K562 (cell line): ENCODE measurements at regions not wholly inside any gene's neighbourhood (a gene's known extent, or its start where the extent isn't known, plus 50 kb on each side); places are given as distances from the start of the nearest gene placed in this dataset.

Experiments used
- ATAC-seq: fragments of 200-7000 bp; cut with Tn5 transposase; 3 replicates; pipeline ENCODE4 v1.9.1; 2020; ENCODE audit warnings: moderate library complexity
- BruUV-seq: library from RNA; stranded (reverse); fragments of 400-500 nt; replicated peaks from 2 replicates; lab custom pipeline; 2021; lab: Mats Ljungman, UMichigan
- CTCF ChIA-PET: fragments of 300-600 bp; formaldehyde crosslinking; extraction: SDS; loops from one replicate; lab custom pipeline; 2021; ENCODE audit warnings: low intra/inter-chr PET ratio; lab: Yijun Ruan, JAX
- POLR2A ChIA-PET: fragments of 300-600, 350-650 bp; sonication (Branson Sonifier 250); formaldehyde crosslinking; extraction: SDS; loops from one replicate; lab custom pipeline; 2021; ENCODE audit warnings: antibody characterized with exemption, inconsistent platforms; lab: Yijun Ruan, JAX
- DNase-seq, 4 experiments: peaks; one replicate each; pipeline versions ENCODE4 v3.0.0 to v3.0.0-alpha.2; 2011 to 2018; ENCODE audit warnings: low spot score in 3 of 4, mixed read lengths in 3 of 4; ENCODE audit errors: extremely low read depth in 1 of 4
- FAIRE-seq: peaks from 2 replicates; lab custom pipeline; 2011; peaks lifted over from hg19 to GRCh38; lab: Jason Lieb, UNC
- H2AFZ ChIP-seq: 2 replicates; pipeline ENCODE4 v1.6.0; 2011; ENCODE audit warnings: low read depth, low read length, control low read depth, inconsistent platforms
- H3K27ac ChIP-seq: fragments of 200-600 bp; 3 replicates; pipeline ENCODE4 v1.8.0; 2011; ENCODE audit warnings: low read depth, mild to moderate bottlenecking, control low read depth, inconsistent platforms, low read length, moderate library complexity, mixed read lengths; ENCODE audit errors: extremely low read depth
- H3K27me3 ChIP-seq, 2 experiments: fragments of 300-600 bp in 1 of 2; 2 replicates in 1 of 2; 3 replicates in 1 of 2; pipeline versions ENCODE4 v1.6.0 to v1.8.0; 2011; ENCODE audit warnings: inconsistent platforms in 2 of 2, low read length in 2 of 2, mild to moderate bottlenecking in 1 of 2, mixed read lengths in 1 of 2, moderate library complexity in 1 of 2; ENCODE audit not compliant: control insufficient read depth in 2 of 2, insufficient read depth in 2 of 2
- H3K36me3 ChIP-seq: fragments of 300-600 bp; 3 replicates; pipeline ENCODE4 v1.8.0; 2011; ENCODE audit warnings: mild to moderate bottlenecking, low read length, inconsistent platforms; ENCODE audit not compliant: control insufficient read depth, insufficient read depth
- H3K4me1 ChIP-seq, 2 experiments: fragments of 200-600 bp in 1 of 2; replicated peaks in 1 of 2; 2 replicates in 1 of 2; 3 replicates in 1 of 2; pipeline versions ENCODE4 v1.5.1 to v1.8.0; 2011; ENCODE audit warnings: inconsistent platforms in 2 of 2, low read length in 2 of 2, mild to moderate bottlenecking in 1 of 2, mixed read lengths in 1 of 2, moderate library complexity in 1 of 2; ENCODE audit not compliant: control insufficient read depth in 2 of 2, insufficient read depth in 2 of 2
- H3K4me2 ChIP-seq: 2 replicates; pipeline ENCODE4 v1.6.1; 2011; ENCODE audit warnings: low read length, control low read depth, inconsistent platforms, mixed read lengths; ENCODE audit not compliant: insufficient read depth
- H3K4me3 ChIP-seq: fragments of 200-600 bp; sonication (generic), shearing (Covaris generic); 2 replicates; pipeline ENCODE4 v1.5.1; 2016; ENCODE audit warnings: control low read depth, inconsistent platforms
- H3K79me2 ChIP-seq: fragments of 200-600 bp; 3 replicates; pipeline ENCODE4 v1.8.0; 2011; ENCODE audit warnings: low read length, inconsistent platforms; ENCODE audit not compliant: control insufficient read depth, insufficient read depth
- H3K9ac ChIP-seq, 2 experiments: 2 replicates each; pipeline versions ENCODE4 v1.6.0 to v1.6.1; 2011; ENCODE audit warnings: low read depth in 2 of 2, low read length in 2 of 2, control low read depth in 1 of 2, inconsistent platforms in 1 of 2, mild to moderate bottlenecking in 1 of 2, mixed read lengths in 1 of 2; ENCODE audit not compliant: insufficient read depth in 1 of 2
- H3K9me1 ChIP-seq: one replicate; pipeline ENCODE4 v1.6.0; 2011; ENCODE audit warnings: inconsistent platforms, mild to moderate bottlenecking, low read length, moderate library complexity; ENCODE audit not compliant: control insufficient read depth, insufficient read depth
- H3K9me3 ChIP-seq: replicated peaks from 2 replicates; pipeline ENCODE4 v1.5.1; 2011; ENCODE audit warnings: low read depth, low read length, inconsistent platforms; ENCODE audit not compliant: control insufficient read depth, insufficient read depth
- H4K20me1 ChIP-seq: replicated peaks from 2 replicates; pipeline ENCODE4 v1.6.1; 2011; ENCODE audit warnings: low read length, inconsistent platforms, mixed read lengths; ENCODE audit not compliant: control insufficient read depth, insufficient read depth
- BACH1 ChIP-seq: fragments of 200-800 bp; sonication (Bioruptor generic); IDR thresholded peaks from 2 replicates; pipeline ENCODE4 v1.6.1; 2016; ENCODE audit warnings: missing genetic modification characterization, missing compliant biosample characterization
- DMBX1 ChIP-seq: fragments of 250-450 bp; sonication (Bioruptor Pico); IDR thresholded peaks from 2 replicates; pipeline ENCODE4 v1.8.0; 2022; ENCODE audit warnings: inconsistent platforms, mild to moderate bottlenecking, moderate library complexity, borderline replicate concordance
- FOXM1 ChIP-seq, 2 experiments: fragments of 450-650 bp in 1 of 2; sonication (generic) in 1 of 2; formaldehyde crosslinking in 1 of 2; IDR thresholded peaks; 2 replicates each; pipeline versions ENCODE4 v1.6.1 to v1.9.0; 2017 to 2022; ENCODE audit warnings: low read depth in 2 of 2, mild to moderate bottlenecking in 2 of 2, missing genetic modification reagents in 1 of 2, moderate library complexity in 1 of 2
- HNRNPH1 ChIP-seq: fragments of 200-400 bp; formaldehyde crosslinking; optimal IDR thresholded peaks from 2 replicates; pipeline ENCODE3; 2017; ENCODE audit warnings: low read depth, mild to moderate bottlenecking, low read length, moderate library complexity
- HOMEZ ChIP-seq: fragments of 250-450 bp; sonication (Bioruptor Pico); IDR thresholded peaks from 2 replicates; pipeline ENCODE4 v1.4.0; 2020; ENCODE audit warnings: mild to moderate bottlenecking, moderate library complexity
- MLLT1 ChIP-seq, 2 experiments: fragments of 450-650 bp; IDR thresholded peaks; 2 replicates each; pipeline ENCODE4 v1.6.1; 2016
- PATZ1 ChIP-seq: fragments of 250-450 bp; sonication (Bioruptor Pico); IDR thresholded peaks from 2 replicates; pipeline ENCODE4 v1.5.0; 2020; ENCODE audit warnings: mild to moderate bottlenecking, borderline replicate concordance
- PKNOX1 ChIP-seq: fragments of 450-650 bp; IDR thresholded peaks from 2 replicates; pipeline ENCODE4 v1.6.1; 2016
- PRMT5 ChIP-seq: sonication (generic); formaldehyde crosslinking; IDR thresholded peaks from 2 replicates; pipeline ENCODE4 v1.5.0; 2020; ENCODE audit warnings: missing genetic modification reagents
- SIX5 ChIP-seq, 2 experiments: IDR thresholded peaks; 2 replicates each; pipeline ENCODE4 v1.6.1; 2011; ENCODE audit warnings: low read length in 2 of 2, borderline replicate concordance in 1 of 2, low read depth in 1 of 2, mild to moderate bottlenecking in 1 of 2, moderate library complexity in 1 of 2; ENCODE audit not compliant: insufficient read depth in 1 of 2
- SMAD2 ChIP-seq: fragments of 150-350 bp; IDR thresholded peaks from 2 replicates; pipeline ENCODE4 v1.6.1; 2014; ENCODE audit warnings: low read depth, mild to moderate bottlenecking, low read length
- THAP7 ChIP-seq: fragments of 250-450 bp; sonication (Bioruptor Pico); IDR thresholded peaks from 2 replicates; pipeline ENCODE4 v1.5.0; 2021
- ZBTB8A ChIP-seq: fragments of 450-650 bp; IDR thresholded peaks from 2 replicates; pipeline ENCODE4 v1.6.1; 2018; ENCODE audit warnings: mild to moderate bottlenecking, moderate library complexity; ENCODE audit not compliant: partially characterized antibody
- ZFP91 ChIP-seq: sonication (generic); formaldehyde crosslinking; IDR thresholded peaks from 2 replicates; pipeline ENCODE4 v1.8.0; 2022; ENCODE audit warnings: mild to moderate bottlenecking, missing genetic modification reagents
- WGBS: fragments of 100-300 bp; shearing (Covaris generic); methylation state at CpG from one replicate; pipeline ENCODE4 v1.1.6; 2016; ENCODE audit warnings: low coverage, mixed read lengths; ENCODE audit not compliant: insufficient coverage; ENCODE audit errors: missing lambda C conversion rate; 5-methylcytosine and 5-hydroxymethylcytosine counted together
- in situ Hi-C: fragments of 300-500 bp; cut with MboI; formaldehyde crosslinking; loops from 4 replicates; pipeline ENCODE4 v1.15.0; 2018; ENCODE audit warnings: inconsistent platforms, mixed read lengths
- intact Hi-C: fragments of 100-400 bp; cut with micrococcal nuclease; formaldehyde crosslinking; loops from 2 replicates; pipeline ENCODE4 v1.14.2; 2022

GRCh38 chr4:64545593-64545992 is 136.3 kb upstream of the TECRL start:
- ChIA-PET POLR2A (no interaction called here), CTCF (no interaction called here)
- WGBS: 1% methylated on average over 15 of the region's 15 CpGs
- ATAC-seq (no peak), FAIRE-seq (no peak), DNase-seq (no peak)
- no peak overlapping the region for H2AFZ ChIP-seq
- no peaks in the 10 kb centered on the region for H3K79me2 ChIP-seq
- H3K4me1 ChIP-seq: no peaks in the 10 kb centered on the region
- no peak overlapping the region for H3K4me2 ChIP-seq
- no peaks in the 10 kb centered on the region for H3K27me3 ChIP-seq
- BruUV-seq: no TSS peak
- no peak overlapping the region for H3K4me3 ChIP-seq
- H3K27ac ChIP-seq: no peak overlapping the region
- intact Hi-C loops: no loop called here
- H3K36me3 ChIP-seq: no peaks in the 10 kb centered on the region
- in situ Hi-C loops: no loop called here
- H3K9ac ChIP-seq: no peak overlapping the region
- no peaks in the 10 kb centered on the region for H3K9me1 ChIP-seq
- H3K9me3 ChIP-seq: no peaks in the 10 kb centered on the region
- H4K20me1 ChIP-seq: no peaks in the 10 kb centered on the region
- TF ChIP-seq HOMEZ (no peak), PKNOX1 (no peak), SIX5 (IDR thresholded peaks at IDR 0.05; ENCODE audit: borderline replicate concordance in 1 of 2, insufficient read depth in 1 of 2, low read depth in 1 of 2, low read length in 2 of 2) (no peak), MLLT1 (IDR thresholded peaks at IDR 0.05) (no peak), BACH1 (no peak), ZFP91 (no peak), DMBX1 (no peak), SMAD2 (no peak), HNRNPH1 (no peak), THAP7 (CRISPR knock-in tag) (no peak), PRMT5 (no peak), ZBTB8A (no peak), PATZ1 (no peak), FOXM1 (IDR thresholded peaks at IDR 0.05; ENCODE audit: low read depth) (no peak), FOXM1 (CRISPR knock-in tag; IDR thresholded peaks at IDR 0.05; ENCODE audit: low read depth) (no peak)
